Prostate gland (tissue), 2 donors: ENCODE measurements at regions not wholly inside any gene's neighbourhood (a gene's known extent, or its start where the extent isn't known, plus 50 kb on each side); places are given as distances from the start of the nearest gene placed in this dataset.

Experiments
- DNase-seq: peaks from one replicate; pipeline ENCODE4 v3.0.0-alpha.2; 2019; ENCODE audit warnings: low spot score
- H3K27ac ChIP-seq, 2 donors: fragments of 200-600 bp; sonication (generic); 2 replicates each; pipeline ENCODE4 v1.5.1; 2017 to 2019
- H3K27me3 ChIP-seq: fragments of 200-600 bp; sonication (generic); replicated peaks from 2 replicates; pipeline ENCODE4 v1.5.1; 2019; ENCODE audit not compliant: insufficient read depth
- H3K36me3 ChIP-seq, 2 donors: fragments of 200-600 bp; sonication (generic); 1 replicate in 1 of 2; 2 replicates in 1 of 2; pipeline versions ENCODE4 v1.5.1 to v1.8.1; 2017 to 2019
- H3K4me1 ChIP-seq: fragments of 200-600 bp; sonication (generic); replicated peaks from 2 replicates; pipeline ENCODE4 v1.5.1; 2019
- H3K4me3 ChIP-seq, 2 donors: fragments of 200-600 bp; sonication (generic); 2 replicates each; pipeline ENCODE4 v1.5.1; 2017 to 2019
- H3K9me3 ChIP-seq: fragments of 200-600 bp; sonication (generic); 2 replicates; pipeline ENCODE4 v1.5.1; 2017
- CTCF ChIP-seq, 4 experiments: fragments of 200-600 bp in 2 of 4; fragments of 450-650 bp in 2 of 4; sonication (generic) in 2 of 4; IDR thresholded peaks; 1 replicate in 3 of 4; 2 replicates in 1 of 4; pipeline ENCODE4 v1.5.1; 2016 to 2019; ENCODE audit warnings: antibody characterized with exemption in 4 of 4, mild to moderate bottlenecking in 2 of 4, moderate library complexity in 2 of 4
- POLR2A ChIP-seq: fragments of 450-650 bp; IDR thresholded peaks from one replicate; pipeline ENCODE4 v1.6.1; 2016; ENCODE audit warnings: antibody characterized with exemption, mild to moderate bottlenecking
- POLR2AphosphoS5 ChIP-seq: sonication (generic); formaldehyde crosslinking; IDR thresholded peaks from one replicate; pipeline ENCODE4 v1.6.1; 2017; ENCODE audit warnings: antibody characterized with exemption
- WGBS: methylation state at CpG from one replicate; pipeline ENCODE4 v1.1.5; 2018; 5-methylcytosine and 5-hydroxymethylcytosine counted together
- intact Hi-C: fragments of 100-400 bp; cut with DNase I; formaldehyde crosslinking; loops from one replicate; pipeline ENCODE4 v1.14.2; 2022

GRCh38 chr14:31935391-31935790 lies 141.7 kb upstream of the ARHGAP5 start:
- no peak for TF ChIP-seq POLR2AphosphoS5
- no peak for TF ChIP-seq CTCF (IDR thresholded peaks at IDR 0.05)
- TF ChIP-seq POLR2A: no peak
- Histone ChIP-seq H3K27me3 (no peaks in the 10 kb centered on the region), H3K9me3 (no peaks in the 10 kb centered on the region), H3K27ac (no peak overlapping the region), H3K4me3 (no peak overlapping the region), H3K4me1 (no peaks in the 10 kb centered on the region), H3K36me3 (no peaks in the 10 kb centered on the region)
- intact Hi-C loops: loop anchor here (10.0 kb wide), 1 partner anchor 619 kb away; no protein-coding TSS in a partner anchor
- WGBS: 55% methylated on average over 3 of the region's 3 CpGs
- no peak for DNase-seq

- no peaks in the 10 kb centered on the region for H3K27me3 ChIP-seq
- WGBS: 79% methylated on average over 6 of the region's 6 CpGs
- no peak overlapping the region for H3K27ac ChIP-seq
- DNase-seq: no peak
- H3K36me3 ChIP-seq: no peaks in the 10 kb centered on the region
- intact Hi-C loops: loop anchor here (10.0 kb wide), 1 partner anchor 619 kb away; no protein-coding TSS in a partner anchor
- H3K4me3 ChIP-seq: no peak overlapping the region
- no peaks in the 10 kb centered on the region for H3K4me1 ChIP-seq
- TF ChIP-seq POLR2AphosphoS5 (no peak), CTCF (IDR thresholded peaks at IDR 0.05) (no peak), POLR2A (no peak)
- H3K9me3 ChIP-seq: no peaks in the 10 kb centered on the region
Measured at GRCh38 chr14:31936115-31936514, 141.0 kb upstream of the ARHGAP5 start.

GRCh38 chr14:31937730-31938346 lies 139.3 kb upstream of the ARHGAP5 start:
- Histone ChIP-seq H3K9me3 (no peaks in the 10 kb centered on the region), H3K36me3 (no peaks in the 10 kb centered on the region), H3K27ac (no peak overlapping the region), H3K4me3 (no peak overlapping the region), H3K4me1 (no peaks in the 10 kb centered on the region), H3K27me3 (no peaks in the 10 kb centered on the region)
- intact Hi-C loops: loop anchor here (10.0 kb wide), 1 partner anchor 617 kb away; no protein-coding TSS in a partner anchor
- no peak for DNase-seq
- TF ChIP-seq CTCF (IDR thresholded peaks at IDR 0.05): no peak
- TF ChIP-seq POLR2AphosphoS5: peak; percentile 10
- no peak for TF ChIP-seq POLR2A
- WGBS: 79% methylated on average over 3 of the region's 3 CpGs

- intact Hi-C loops: loop anchor here (10.0 kb wide), 1 partner anchor 615 kb away; no protein-coding TSS in a partner anchor
- 80% methylated on average over 4 of the region's 4 CpGs for WGBS
- DNase-seq: no peak
Measured at GRCh38 chr14:31939934-31940333, 137.2 kb upstream of the ARHGAP5 start.

More at GRCh38 chr14:31939934-31940333, 137.2 kb upstream of the ARHGAP5 start:
- no peaks in the 10 kb centered on the region for H3K4me1 ChIP-seq
- H3K9me3 ChIP-seq: no peaks in the 10 kb centered on the region
- no peak overlapping the region for H3K27ac ChIP-seq
- TF ChIP-seq POLR2A: no peak
- no peak for TF ChIP-seq CTCF (IDR thresholded peaks at IDR 0.05)
- no peak for TF ChIP-seq POLR2AphosphoS5
- H3K4me3 ChIP-seq: no peak overlapping the region
- no peaks in the 10 kb centered on the region for H3K27me3 ChIP-seq
- H3K36me3 ChIP-seq: no peaks in the 10 kb centered on the region
